ENCODE measurements at regions not wholly inside any gene's neighbourhood (a gene's known extent, or its start where the extent isn't known, plus 50 kb on each side); places are given as distances from the start of the nearest gene placed in this dataset.

GRCh38 chr18:68449292-68449691 is 265.6 kb downstream of the TMX3 start:
- H3K9ac ChIP-seq: no peak overlapping the region
- no peaks in the 10 kb centered on the region for H3K4me1 ChIP-seq
- no peak overlapping the region for H3K4me2 ChIP-seq
- H3K36me3 ChIP-seq: no peaks in the 10 kb centered on the region
- no peak overlapping the region for H3K27ac Mint-ChIP-seq
- H3K27ac ChIP-seq: no peak overlapping the region
- no peaks in the 10 kb centered on the region for H4K20me1 ChIP-seq (ENCODE audit: low read depth)
- H3K27me3 ChIP-seq: no peaks in the 10 kb centered on the region
- no peaks in the 10 kb centered on the region for H3K9me3 ChIP-seq (ENCODE audit: low read depth)
- DNase-seq (ENCODE audit: low spot score): no peak
- peaks cover 2% of the 10 kb centered on the region for H3K27me3 Mint-ChIP-seq (ENCODE audit: insufficient read depth, low read depth)
- H2AFZ ChIP-seq (replicated peaks): no peak overlapping the region
- no peaks in the 10 kb centered on the region for H3K4me1 Mint-ChIP-seq
- TF ChIP-seq CTCF (IDR thresholded peaks at IDR 0.05) (no peak), EZH2phosphoT487 (IDR thresholded peaks at IDR 0.05) (no peak), EZH2 (IDR thresholded peaks at IDR 0.05) (no peak)
- no peak overlapping the region for H3K4me3 ChIP-seq
- H3F3A ChIP-seq (ENCODE audit: low read depth): no peaks in the 10 kb centered on the region
- H3K9me3 Mint-ChIP-seq: no peaks in the 10 kb centered on the region
- H3K36me3 Mint-ChIP-seq: no peaks in the 10 kb centered on the region
- H3K4me3 Mint-ChIP-seq: no peak overlapping the region
- no peaks in the 10 kb centered on the region for H3K79me2 ChIP-seq (ENCODE audit: low read depth)

GRCh38 chr18:68448736-68449135 is 266.2 kb downstream of the TMX3 start:
- H3K27me3 Mint-ChIP-seq (ENCODE audit: insufficient read depth, low read depth): peaks cover 2% of the 10 kb centered on the region
- TF ChIP-seq EZH2phosphoT487 (IDR thresholded peaks at IDR 0.05) (no peak), EZH2 (IDR thresholded peaks at IDR 0.05) (no peak), CTCF (IDR thresholded peaks at IDR 0.05) (no peak)
- Histone ChIP-seq H3K9ac (no peak overlapping the region), H3K4me3 (no peak overlapping the region), H3K79me2 (ENCODE audit: low read depth) (no peaks in the 10 kb centered on the region), H2AFZ (replicated peaks) (no peak overlapping the region), H3K27me3 (no peaks in the 10 kb centered on the region), H3K36me3 (no peaks in the 10 kb centered on the region), H3K9me3 (ENCODE audit: low read depth) (no peaks in the 10 kb centered on the region), H3K27ac (no peak overlapping the region), H3K4me1 (no peaks in the 10 kb centered on the region), H3F3A (ENCODE audit: low read depth) (no peaks in the 10 kb centered on the region), H3K4me2 (no peak overlapping the region), H4K20me1 (ENCODE audit: low read depth) (no peaks in the 10 kb centered on the region)
- no peak overlapping the region for H3K4me3 Mint-ChIP-seq
- H3K27ac Mint-ChIP-seq: no peak overlapping the region
- H3K4me1 Mint-ChIP-seq: no peaks in the 10 kb centered on the region
- no peaks in the 10 kb centered on the region for H3K9me3 Mint-ChIP-seq
- DNase-seq (ENCODE audit: low spot score): no peak
- H3K36me3 Mint-ChIP-seq: no peaks in the 10 kb centered on the region

GRCh38 chr18:68447286-68447685 is 267.6 kb downstream of the TMX3 start:
- Histone ChIP-seq H4K20me1 (ENCODE audit: low read depth) (no peaks in the 10 kb centered on the region), H3K36me3 (no peaks in the 10 kb centered on the region), H3K4me3 (no peak overlapping the region), H3K9me3 (ENCODE audit: low read depth) (no peaks in the 10 kb centered on the region), H3K27me3 (no peaks in the 10 kb centered on the region), H3K4me2 (no peak overlapping the region), H2AFZ (replicated peaks) (no peak overlapping the region), H3K27ac (no peak overlapping the region), H3K4me1 (no peaks in the 10 kb centered on the region), H3F3A (ENCODE audit: low read depth) (no peaks in the 10 kb centered on the region), H3K9ac (no peak overlapping the region), H3K79me2 (ENCODE audit: low read depth) (no peaks in the 10 kb centered on the region)
- DNase-seq (ENCODE audit: low spot score): no peak
- H3K9me3 Mint-ChIP-seq: no peaks in the 10 kb centered on the region
- H3K27ac Mint-ChIP-seq: peak overlapping the region; percentile 74
- H3K4me3 Mint-ChIP-seq: no peak overlapping the region
- no peaks in the 10 kb centered on the region for H3K4me1 Mint-ChIP-seq
- no peaks in the 10 kb centered on the region for H3K36me3 Mint-ChIP-seq
- H3K27me3 Mint-ChIP-seq (ENCODE audit: insufficient read depth, low read depth): peaks cover 2% of the 10 kb centered on the region
- no peak for TF ChIP-seq CTCF (IDR thresholded peaks at IDR 0.05)
- no peak for TF ChIP-seq EZH2phosphoT487 (IDR thresholded peaks at IDR 0.05)
- TF ChIP-seq EZH2 (IDR thresholded peaks at IDR 0.05): no peak
